NOMO-1 (cell line): ENCODE measurements at regions not wholly inside any gene's neighbourhood (a gene's known extent, or its start where the extent isn't known, plus 50 kb on each side); places are given as distances from the start of the nearest gene placed in this dataset.

Experiments used
- DNase-seq, 2 experiments: peaks; one replicate each; lab custom pipeline; 2025; ENCODE audit not compliant: unreplicated experiment in 2 of 2; lab: John Stamatoyannopoulos, UW

GRCh38 chr7:95718577-95719410 is 53.6 kb upstream of the DYNC1I1 start:
- DNase-seq, result peak; percentile 9 to 86

DNA sequence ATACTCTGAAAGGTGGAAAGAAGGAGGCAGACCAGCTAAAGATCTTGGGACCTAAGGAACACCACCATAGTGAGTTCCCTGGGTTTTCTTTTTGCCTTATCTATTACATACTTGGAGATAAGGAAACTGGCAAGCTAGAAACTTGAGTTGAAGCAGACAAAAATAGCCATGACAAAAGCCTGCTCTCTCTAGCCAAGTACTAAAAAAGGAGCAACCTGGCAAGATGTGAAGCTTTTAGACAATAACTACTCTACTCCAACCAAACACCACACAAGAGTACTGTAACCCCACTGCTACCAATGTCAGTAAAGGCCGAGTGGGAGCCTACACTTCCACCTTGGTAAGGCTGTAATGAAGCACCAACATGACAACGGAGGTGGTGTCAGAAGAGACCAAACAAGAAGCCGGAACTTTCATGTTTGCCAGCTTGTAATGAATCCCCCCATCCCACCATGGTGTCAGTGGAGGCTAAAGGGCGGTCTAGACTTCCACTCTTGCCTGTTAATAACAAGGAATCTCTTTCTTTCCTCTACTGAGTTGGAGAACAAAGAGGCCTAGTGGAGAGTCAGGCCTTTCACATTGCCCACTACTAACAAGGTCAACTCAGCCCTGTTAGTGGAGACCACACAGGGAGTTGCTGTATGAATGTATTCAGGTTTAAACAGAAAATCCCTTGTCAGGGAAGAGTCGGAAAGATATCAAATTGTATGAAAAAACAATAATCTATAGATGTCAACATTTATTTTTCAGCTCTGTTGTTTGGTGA is 55.8 kb upstream of the DYNC1I1 start:
- no peak for DNase-seq

DNA sequence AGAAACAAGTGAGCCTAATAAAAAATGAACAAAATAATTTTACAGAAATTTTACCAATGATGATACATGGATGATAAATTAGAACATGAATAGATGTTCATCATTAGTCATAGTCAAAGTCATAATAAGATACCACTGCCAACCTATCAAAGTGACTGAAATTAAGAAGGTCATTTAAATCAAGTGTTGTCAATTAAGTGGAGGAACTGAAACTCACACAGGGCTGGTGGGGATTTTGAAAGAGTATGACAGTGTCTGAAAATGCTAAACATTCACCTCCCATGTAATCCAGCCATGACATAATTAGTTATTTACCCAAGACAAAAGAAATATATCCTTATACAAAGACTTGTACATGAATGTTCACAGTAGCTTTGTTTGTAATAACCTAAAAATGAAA is 57.1 kb upstream of the DYNC1I1 start:
- DNase-seq, result peak; percentile 47 to 96

DNA sequence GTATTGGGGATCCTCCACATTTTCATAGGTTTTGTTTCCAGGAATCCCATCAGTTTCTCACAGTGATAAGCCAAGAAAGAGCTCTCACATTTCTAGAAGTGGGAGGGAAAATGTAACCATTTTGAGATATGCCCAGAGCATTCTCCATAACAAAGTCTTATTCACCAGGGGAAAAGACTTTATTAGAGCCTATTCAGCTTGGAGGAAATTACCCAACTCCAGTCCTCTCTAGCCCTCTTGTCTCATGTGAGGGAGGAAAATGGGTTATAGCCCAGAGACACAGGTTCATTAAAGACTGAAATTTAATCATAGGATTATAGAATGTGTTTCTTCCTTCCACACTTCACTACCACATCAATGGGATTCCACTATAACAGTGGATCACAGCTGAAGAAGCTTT is 61.6 kb upstream of the DYNC1I1 start:
- DNase-seq, result no peak

GRCh38 chr7:95700917-95701316 is 71.4 kb upstream of the DYNC1I1 start:
- no peak for DNase-seq

GRCh38 chr7:95694334-95694733 is 78.0 kb upstream of the DYNC1I1 start:
- no peak for DNase-seq

- no peak for DNase-seq
Observed at GRCh38 chr7:95693551-95694333, 78.6 kb upstream of the DYNC1I1 start.

- DNase-seq, result no peak
Observed at GRCh38 chr7:95691464-95691863, 80.9 kb upstream of the DYNC1I1 start.

GRCh38 chr7:95690367-95690947 is 81.9 kb upstream of the DYNC1I1 start:
- peak; percentile 62 to 76 for DNase-seq

DNA sequence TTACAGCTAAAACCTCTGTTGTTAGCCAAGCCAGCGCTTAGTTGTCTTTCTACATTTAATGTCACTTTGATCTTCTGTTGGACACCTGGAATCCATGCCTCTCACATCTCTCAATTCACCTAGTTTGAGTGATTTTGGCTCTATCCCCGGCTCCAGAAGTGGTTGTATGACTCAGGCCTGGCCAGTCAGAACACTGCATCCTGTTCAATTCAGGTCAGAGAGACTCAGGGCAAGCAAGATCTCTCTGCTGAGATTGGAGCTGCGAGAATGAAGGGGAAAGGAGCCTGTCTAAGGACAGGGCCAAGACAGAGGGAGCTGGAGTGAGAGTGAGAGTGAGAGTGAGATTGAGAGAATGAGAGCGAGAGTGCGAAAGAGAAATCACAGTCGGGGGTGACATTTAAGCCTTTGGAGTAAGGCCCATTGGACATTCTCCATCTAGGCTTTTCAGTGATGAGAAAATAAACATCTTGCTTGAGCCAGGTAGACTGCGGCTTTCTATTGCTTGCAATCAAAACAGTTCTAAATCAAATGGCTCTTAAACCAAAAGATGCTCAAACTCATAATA is 83.3 kb upstream of the DYNC1I1 start:
- no peak for DNase-seq

DNA sequence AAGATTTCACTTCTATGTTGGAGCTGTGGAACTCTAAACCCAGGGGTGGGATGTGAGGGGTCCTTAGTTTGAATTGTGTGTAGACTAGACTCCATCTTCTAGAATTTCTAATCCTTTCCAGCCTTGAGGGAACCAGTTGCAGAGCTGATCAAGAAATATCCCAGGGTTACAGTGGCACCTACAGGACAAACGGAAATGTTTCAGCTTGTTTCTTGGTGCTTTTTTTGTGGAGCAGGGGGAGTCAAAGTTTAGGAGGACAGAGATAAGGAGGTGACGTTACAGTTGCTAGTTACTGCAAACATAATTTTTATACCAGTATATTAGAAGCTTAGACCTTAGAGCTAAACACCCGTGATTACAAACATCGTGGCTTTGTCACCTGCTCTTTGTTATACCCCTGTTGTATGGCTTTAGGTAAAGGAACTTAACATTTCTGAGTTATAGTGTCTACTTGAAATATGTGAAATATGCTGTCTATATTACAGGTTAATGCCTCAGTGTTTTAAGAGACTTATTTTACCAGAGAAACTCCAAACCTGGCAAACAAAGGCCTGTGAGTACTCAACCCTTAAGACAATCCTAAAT is 84.5 kb upstream of the DYNC1I1 start:
- peak in 1 of 2 experiments; percentile 54 for DNase-seq

- DNase-seq, result peak; percentile 82 to 95
Observed at GRCh38 chr7:95686109-95686508, 86.2 kb upstream of the DYNC1I1 start.

DNA sequence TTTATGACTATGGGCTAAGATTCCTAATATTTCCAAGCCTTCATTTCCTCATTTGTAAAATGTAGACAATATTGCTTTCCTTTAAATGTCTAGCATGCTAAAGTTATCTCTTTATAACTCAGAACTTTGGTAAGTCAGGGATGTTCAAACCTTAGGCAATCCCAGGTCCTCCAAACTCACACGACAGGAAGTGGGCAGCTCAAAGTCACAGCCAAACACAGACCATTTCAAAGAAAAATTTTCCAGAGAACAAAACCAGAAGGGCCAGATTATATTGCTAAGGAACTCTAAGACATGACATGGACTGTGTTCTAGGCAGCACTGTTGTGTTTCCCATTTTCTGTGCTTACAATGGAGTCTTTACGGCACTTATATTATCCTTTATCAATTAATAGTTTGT is 87.8 kb upstream of the DYNC1I1 start:
- DNase-seq, result no peak

DNA sequence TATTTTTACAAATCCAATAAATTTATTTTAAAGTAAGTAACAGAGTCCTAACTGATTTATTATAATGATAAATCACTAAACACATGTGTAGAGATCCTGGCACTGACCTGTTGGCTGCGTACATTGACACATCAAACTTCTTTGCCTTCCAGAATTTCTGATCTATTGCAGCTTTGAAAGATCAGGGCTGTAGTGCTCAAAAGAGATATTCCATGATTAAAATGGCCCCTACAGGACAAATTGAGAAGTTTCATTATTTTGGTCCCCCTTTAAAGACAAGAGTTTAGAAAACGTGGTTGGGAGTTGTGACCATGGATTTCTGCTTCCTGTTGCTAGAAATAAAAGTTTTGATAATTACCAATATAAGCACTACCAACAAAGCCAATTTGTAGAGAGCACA is 87.7 kb upstream of the PDK4 start:
- DNase-seq, result no peak

GRCh38 chr7:95682913-95683312 is 86.6 kb upstream of the PDK4 start:
- no peak for DNase-seq

DNA sequence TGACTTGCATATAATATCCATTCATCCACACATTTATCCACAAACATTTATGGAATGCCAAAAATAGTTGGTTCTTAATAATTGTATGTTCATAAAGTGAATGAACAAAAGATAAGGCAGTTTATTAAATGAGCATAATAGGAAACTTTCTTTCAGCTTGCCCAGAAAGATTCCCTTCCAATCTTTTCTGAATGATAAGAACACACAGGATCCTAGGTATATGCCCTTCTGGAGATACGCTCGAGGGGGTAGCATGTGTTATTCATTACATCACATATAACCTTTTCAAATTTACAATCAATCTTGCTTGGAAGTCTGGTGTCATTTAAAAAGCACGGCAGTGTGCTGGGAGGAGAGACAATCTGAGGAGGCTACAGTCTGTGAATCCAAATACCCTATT is 80.4 kb upstream of the PDK4 start:
- DNase-seq, result no peak

GRCh38 chr7:95675632-95676031 is 79.3 kb upstream of the PDK4 start:
- no peak for DNase-seq

DNA sequence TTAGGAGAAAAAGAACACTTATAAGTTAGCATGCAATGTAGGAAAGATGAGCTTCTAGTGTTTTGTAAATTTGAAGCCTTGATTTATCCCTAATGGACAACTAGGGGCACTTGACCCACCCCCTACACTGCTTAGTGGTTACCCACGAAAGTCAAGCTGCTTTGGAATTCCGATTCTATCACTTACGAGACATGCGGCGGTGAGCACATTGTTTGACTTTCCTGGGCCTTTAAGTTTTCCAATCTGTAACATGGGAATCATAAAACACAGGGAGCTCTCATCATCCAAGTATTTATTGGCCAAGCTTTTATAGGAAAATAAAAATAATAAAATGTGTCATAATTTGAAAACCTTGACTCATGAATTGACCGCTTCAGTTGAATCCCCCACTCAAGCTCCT is 78.7 kb upstream of the PDK4 start:
- no peak for DNase-seq

DNA sequence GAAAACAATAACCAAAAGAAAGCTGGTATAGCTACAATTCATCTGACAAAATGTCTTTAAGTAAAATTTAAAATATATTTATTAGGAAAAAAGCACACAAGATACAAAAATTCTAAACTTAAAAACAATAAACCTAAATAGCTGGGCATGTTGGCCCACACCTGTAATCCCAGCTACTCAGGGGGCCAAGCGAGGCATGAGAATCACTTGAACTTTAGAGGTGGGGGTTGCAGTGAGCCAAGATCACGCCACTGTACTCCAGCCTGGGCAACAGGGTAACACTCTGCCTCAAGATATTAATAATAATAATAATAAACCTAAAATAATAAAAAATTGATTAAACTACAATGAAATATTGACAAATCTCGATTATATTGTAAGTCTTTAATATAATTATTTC is 77.8 kb upstream of the PDK4 start:
- no peak for DNase-seq

GRCh38 chr7:95672434-95672833 is 76.1 kb upstream of the PDK4 start:
- DNase-seq, result no peak
